ENCODE measurements at regions not wholly inside any gene's neighbourhood (a gene's known extent, or its start where the extent isn't known, plus 50 kb on each side); places are given as distances from the start of the nearest gene placed in this dataset.

DNA sequence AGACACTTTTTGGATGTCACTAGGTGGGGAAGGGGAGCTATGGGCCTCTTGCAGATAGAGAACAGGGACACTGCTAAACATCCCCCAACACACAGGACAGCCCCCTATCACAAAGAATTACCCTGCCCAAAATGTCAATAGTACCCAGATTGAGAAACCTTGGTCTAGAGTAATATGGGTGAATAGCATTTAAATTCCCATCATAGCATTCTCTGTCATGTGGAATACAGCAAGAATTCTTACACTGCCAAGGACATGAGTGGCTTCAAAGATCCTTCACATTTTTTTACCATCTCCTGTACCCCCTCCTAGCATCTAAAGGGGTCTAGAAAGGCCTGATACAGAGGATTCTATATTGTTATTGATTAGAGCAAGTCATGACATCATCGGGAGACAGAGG is 83.1 kb upstream of the SSTR4 start:
- H3K9ac ChIP-seq: no peak overlapping the region
- no peak overlapping the region for H3K27ac ChIP-seq
- H3K27me3 ChIP-seq (ENCODE audit: control insufficient read depth, insufficient read depth, low read length): no peaks in the 10 kb centered on the region
- no peaks in the 10 kb centered on the region for H3K9me3 ChIP-seq (ENCODE audit: control insufficient read depth, low read length)
- TF ChIP-seq, protein P1, sequence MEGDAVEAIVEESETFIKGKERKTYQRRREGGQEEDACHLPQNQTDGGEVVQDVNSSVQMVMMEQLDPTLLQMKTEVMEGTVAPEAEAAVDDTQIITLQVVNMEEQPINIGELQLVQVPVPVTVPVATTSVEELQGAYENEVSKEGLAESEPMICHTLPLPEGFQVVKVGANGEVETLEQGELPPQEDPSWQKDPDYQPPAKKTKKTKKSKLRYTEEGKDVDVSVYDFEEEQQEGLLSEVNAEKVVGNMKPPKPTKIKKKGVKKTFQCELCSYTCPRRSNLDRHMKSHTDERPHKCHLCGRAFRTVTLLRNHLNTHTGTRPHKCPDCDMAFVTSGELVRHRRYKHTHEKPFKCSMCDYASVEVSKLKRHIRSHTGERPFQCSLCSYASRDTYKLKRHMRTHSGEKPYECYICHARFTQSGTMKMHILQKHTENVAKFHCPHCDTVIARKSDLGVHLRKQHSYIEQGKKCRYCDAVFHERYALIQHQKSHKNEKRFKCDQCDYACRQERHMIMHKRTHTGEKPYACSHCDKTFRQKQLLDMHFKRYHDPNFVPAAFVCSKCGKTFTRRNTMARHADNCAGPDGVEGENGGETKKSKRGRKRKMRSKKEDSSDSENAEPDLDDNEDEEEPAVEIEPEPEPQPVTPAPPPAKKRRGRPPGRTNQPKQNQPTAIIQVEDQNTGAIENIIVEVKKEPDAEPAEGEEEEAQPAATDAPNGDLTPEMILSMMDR (IDR thresholded peaks at IDR 0.05): no peak
- no peaks in the 10 kb centered on the region for H3K36me3 ChIP-seq (ENCODE audit: control insufficient read depth, insufficient read depth, low read length)
- H2AFZ ChIP-seq: no peak overlapping the region
- no peaks in the 10 kb centered on the region for H3K4me1 ChIP-seq
- no peaks in the 10 kb centered on the region for H3K79me2 ChIP-seq
- H3K4me2 ChIP-seq (ENCODE audit: low read length): no peak overlapping the region
- H3K4me3 ChIP-seq (ENCODE audit: low read depth, low read length): no peak overlapping the region

DNA sequence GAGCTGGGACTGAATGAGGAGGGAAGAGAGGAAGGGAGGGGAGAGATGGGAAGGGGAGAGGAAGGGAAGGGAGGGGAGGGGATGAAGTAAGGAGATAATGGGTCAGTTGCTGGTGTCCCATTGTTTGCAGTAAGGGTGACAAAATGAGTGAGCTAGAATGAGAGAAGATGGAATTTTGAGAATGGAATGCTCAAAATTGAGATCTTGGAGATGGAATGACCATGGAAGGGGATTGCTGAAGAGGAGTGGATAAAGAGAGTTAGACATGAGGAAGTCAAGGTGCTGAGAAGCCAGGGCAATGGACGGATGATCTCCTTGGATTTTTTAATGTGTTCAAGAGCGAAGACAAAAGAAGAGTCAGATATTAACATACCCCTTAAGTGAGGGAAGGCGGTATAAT is 80.5 kb upstream of the SSTR4 start:
- Histone ChIP-seq H3K27me3 (ENCODE audit: control insufficient read depth, insufficient read depth, low read length) (no peaks in the 10 kb centered on the region), H3K4me3 (ENCODE audit: low read depth, low read length) (no peak overlapping the region), H3K9me3 (ENCODE audit: control insufficient read depth, low read length) (no peaks in the 10 kb centered on the region), H3K4me2 (ENCODE audit: low read length) (no peak overlapping the region), H3K27ac (no peak overlapping the region), H3K9ac (no peak overlapping the region), H3K79me2 (no peaks in the 10 kb centered on the region), H3K36me3 (ENCODE audit: control insufficient read depth, insufficient read depth, low read length) (no peaks in the 10 kb centered on the region), H2AFZ (no peak overlapping the region), H3K4me1 (no peaks in the 10 kb centered on the region)
- TF ChIP-seq, protein P1 (IDR thresholded peaks at IDR 0.05): no peak

- Histone ChIP-seq H3K4me1 (no peaks in the 10 kb centered on the region), H3K9me3 (ENCODE audit: control insufficient read depth, low read length) (no peaks in the 10 kb centered on the region), H3K4me3 (ENCODE audit: low read depth, low read length) (no peak overlapping the region), H3K27me3 (ENCODE audit: control insufficient read depth, insufficient read depth, low read length) (no peaks in the 10 kb centered on the region), H3K36me3 (ENCODE audit: control insufficient read depth, insufficient read depth, low read length) (no peaks in the 10 kb centered on the region), H2AFZ (no peak overlapping the region), H3K79me2 (no peaks in the 10 kb centered on the region), H3K9ac (no peak overlapping the region), H3K4me2 (ENCODE audit: low read length) (no peak overlapping the region), H3K27ac (no peak overlapping the region)
- TF ChIP-seq, protein P1 (IDR thresholded peaks at IDR 0.05): no peak
Observed at GRCh38 chr20:22958390-22958789, 76.7 kb upstream of the SSTR4 start.

- no peaks in the 10 kb centered on the region for H3K9me3 ChIP-seq (ENCODE audit: control insufficient read depth, low read length)
- no peaks in the 10 kb centered on the region for H3K27me3 ChIP-seq (ENCODE audit: control insufficient read depth, insufficient read depth, low read length)
- H3K27ac ChIP-seq: no peak overlapping the region
- TF ChIP-seq, protein P1 (IDR thresholded peaks at IDR 0.05): no peak
- no peak overlapping the region for H3K9ac ChIP-seq
- no peaks in the 10 kb centered on the region for H3K4me1 ChIP-seq
- H3K36me3 ChIP-seq (ENCODE audit: control insufficient read depth, insufficient read depth, low read length): no peaks in the 10 kb centered on the region
- no peak overlapping the region for H3K4me2 ChIP-seq (ENCODE audit: low read length)
- no peak overlapping the region for H3K4me3 ChIP-seq (ENCODE audit: low read depth, low read length)
- H3K79me2 ChIP-seq: no peaks in the 10 kb centered on the region
- H2AFZ ChIP-seq: no peak overlapping the region
Observed at GRCh38 chr20:22962567-22963439, 72.3 kb upstream of the SSTR4 start.

GRCh38 chr20:22963581-22963980 is 71.5 kb upstream of the SSTR4 start:
- no peak overlapping the region for H3K9ac ChIP-seq
- no peaks in the 10 kb centered on the region for H3K9me3 ChIP-seq (ENCODE audit: control insufficient read depth, low read length)
- no peak overlapping the region for H3K4me2 ChIP-seq (ENCODE audit: low read length)
- H3K79me2 ChIP-seq: no peaks in the 10 kb centered on the region
- no peaks in the 10 kb centered on the region for H3K36me3 ChIP-seq (ENCODE audit: control insufficient read depth, insufficient read depth, low read length)
- no peak overlapping the region for H3K4me3 ChIP-seq (ENCODE audit: low read depth, low read length)
- TF ChIP-seq, protein P1 (IDR thresholded peaks at IDR 0.05): no peak
- no peak overlapping the region for H3K27ac ChIP-seq
- no peak overlapping the region for H2AFZ ChIP-seq
- no peaks in the 10 kb centered on the region for H3K27me3 ChIP-seq (ENCODE audit: control insufficient read depth, insufficient read depth, low read length)
- no peaks in the 10 kb centered on the region for H3K4me1 ChIP-seq
